ENCODE measurements at regions not wholly inside any gene's neighbourhood (a gene's known extent, or its start where the extent isn't known, plus 50 kb on each side); places are given as distances from the start of the nearest gene placed in this dataset.
"Not testable (repeated sequence)": the region's sequence is repeated elsewhere in the genome, so short reads cannot be mapped to it uniquely, and the experiment has no call there.

DNA sequence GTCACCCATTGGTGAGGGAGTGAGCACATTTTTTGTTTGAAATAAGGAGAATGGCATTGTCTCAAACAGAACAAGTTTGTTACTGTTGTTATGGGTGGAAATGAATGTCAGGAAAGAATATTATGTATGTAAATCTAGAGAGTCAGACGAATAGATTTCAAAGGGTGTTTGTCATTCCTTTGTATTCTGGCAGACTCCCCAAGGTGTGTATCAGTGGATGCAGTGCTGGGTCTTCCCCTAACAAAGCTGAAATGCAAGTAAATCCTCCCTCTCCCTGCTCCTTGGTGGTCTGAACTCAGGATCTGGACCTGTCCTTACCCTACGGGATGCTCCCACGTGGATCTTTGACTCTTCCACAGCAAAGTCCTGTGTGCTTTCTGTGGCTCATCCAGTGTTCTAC, 139.5 kb upstream of the ZNF516 start:
- no peak for DNase-seq

DNA sequence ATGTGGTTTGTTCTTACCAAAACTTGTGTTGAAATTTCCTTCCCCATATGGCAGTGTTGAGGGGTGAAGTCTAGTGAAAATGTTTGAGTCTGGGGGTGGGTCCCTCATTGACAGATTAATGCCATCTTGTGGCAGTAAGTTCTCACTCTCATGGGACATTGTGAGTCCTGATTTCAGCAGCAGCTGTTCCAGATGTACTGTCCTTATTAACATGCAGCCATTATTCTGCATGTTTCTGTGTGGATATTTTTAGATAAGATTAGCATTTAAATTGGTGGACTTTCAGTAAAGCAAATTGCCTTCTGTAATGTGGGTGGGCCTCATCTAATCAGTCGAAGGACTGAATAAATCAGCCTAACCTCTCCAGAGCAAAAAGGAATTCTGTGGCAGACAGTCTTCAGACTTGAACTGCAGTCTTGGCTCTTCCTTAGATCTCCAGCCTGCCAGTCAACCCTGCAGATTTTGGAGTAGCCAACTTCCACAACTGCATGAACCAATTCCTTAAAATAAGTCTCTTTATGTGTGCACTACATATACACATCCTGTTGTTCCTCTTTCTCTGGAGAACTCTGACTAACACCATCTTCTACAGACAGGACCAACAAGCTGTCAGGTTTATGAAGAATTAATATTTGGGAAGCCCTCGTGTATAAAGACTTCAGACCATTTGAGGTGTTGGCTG, 138.7 kb upstream of the ZNF516 start:
- DNase-seq: no peak

DNA sequence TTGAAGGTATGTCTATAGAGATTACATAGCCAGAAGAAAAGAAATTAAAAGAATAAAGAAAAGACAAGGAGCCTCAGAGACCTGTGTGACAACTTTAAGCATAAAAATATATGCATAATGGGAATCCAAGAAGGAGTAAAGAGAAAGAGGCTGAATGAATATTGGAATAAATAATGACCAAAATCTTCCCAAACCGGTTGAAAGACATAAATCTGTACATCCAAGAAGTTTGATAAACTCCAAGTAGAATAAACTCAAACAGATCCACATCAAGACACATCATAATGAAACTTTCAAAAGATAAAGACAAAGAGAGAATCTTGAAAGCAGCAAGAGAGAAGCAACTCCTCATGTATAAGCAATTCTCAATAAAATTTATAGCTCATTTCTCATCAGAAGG, 132.4 kb upstream of the ZNF516 start:
- no peak for DNase-seq

DNA sequence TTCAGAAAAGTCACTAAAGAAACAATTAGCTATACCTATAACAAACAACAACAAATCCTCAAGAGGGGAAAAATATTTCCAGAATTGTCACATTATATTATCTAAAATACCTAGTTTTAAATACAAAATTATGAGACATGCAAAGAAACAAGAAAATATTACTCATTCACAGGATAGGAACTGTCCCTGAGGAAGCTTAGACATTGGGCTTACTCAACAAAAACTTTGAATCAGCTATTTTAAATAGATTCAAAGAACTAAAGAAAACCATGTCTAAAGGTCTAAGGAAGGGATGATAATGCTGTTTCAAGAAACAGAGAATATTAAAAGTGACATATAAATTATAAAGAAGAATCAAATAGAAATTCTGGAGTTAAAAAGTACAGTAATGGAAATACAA, 131.9 kb upstream of the ZNF516 start:
- DNase-seq: no peak

DNA sequence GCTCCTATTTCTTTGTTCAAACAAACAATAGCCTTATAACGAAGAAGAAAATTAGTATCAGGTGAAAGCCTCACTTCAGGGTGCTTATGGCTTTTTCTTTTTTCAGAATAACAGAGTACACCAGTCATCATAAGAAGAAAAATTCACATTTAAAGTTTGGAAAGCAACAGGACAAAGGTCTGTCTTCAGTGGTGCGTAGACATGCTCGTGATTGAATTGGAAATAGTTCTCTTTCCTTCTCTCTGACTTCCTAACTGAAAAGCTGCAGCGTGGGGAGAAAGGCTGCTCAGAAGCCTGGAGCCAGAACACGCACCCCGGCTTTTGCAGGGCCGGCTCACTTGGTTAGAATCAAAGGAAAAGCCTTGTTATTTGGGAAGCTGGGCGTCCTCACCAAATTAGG, 127.6 kb upstream of the ZNF516 start:
- peak; percentile 14 for DNase-seq

DNA sequence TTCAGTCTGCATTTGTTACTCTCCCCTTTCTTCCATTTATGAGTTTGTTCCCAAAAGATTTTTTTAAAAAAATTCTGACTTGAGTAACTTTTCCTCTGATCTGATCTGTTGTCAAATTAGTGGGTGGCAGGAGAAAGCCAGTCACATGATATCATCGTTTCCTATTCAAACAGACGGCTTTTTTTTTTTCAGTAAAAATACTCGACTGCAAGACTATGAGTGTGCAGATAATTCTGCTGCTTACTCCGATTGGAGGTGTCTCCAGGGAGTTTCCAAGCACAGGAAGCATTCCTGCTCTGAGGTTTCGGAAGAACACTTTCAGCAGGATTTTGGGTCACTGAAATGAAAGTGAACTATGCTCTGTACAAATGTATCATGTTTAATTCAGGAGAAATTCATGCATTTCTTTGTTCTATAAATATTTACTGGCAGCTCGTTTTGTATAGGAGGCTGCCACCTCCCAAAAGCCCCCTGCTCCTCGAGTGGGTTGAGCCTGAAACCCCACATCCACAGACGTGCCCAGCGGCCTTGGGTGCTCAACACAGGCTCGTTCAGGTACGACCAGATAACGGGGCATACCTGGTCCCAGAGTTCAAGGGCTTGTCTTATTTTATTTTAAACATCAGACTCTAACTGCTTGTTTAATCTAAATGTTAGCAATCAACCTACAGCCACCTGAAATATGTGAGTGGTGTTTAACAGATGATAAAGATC, 126.9 kb upstream of the ZNF516 start:
- DNase-seq: peak; percentile 36

DNA sequence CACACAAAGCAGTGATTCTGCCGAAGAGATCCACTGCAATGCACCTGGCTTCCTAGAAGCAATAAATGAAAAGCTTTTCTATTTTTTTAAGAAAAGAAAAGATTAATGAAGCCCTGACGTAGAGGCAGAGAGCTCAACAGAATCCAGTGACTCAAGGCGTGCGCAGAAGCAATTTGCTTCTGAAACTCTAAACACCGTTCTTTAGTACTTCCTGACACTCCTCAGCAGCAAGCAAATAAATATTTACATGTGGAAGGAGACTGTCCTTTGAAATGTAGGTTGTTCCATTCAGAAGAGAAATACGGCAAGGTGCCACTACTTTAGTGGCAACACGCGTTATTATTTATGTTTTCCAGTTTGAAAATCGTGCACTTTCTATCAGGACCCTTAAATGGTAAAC, 126.2 kb upstream of the ZNF516 start:
- peak; percentile 45 for DNase-seq

DNA sequence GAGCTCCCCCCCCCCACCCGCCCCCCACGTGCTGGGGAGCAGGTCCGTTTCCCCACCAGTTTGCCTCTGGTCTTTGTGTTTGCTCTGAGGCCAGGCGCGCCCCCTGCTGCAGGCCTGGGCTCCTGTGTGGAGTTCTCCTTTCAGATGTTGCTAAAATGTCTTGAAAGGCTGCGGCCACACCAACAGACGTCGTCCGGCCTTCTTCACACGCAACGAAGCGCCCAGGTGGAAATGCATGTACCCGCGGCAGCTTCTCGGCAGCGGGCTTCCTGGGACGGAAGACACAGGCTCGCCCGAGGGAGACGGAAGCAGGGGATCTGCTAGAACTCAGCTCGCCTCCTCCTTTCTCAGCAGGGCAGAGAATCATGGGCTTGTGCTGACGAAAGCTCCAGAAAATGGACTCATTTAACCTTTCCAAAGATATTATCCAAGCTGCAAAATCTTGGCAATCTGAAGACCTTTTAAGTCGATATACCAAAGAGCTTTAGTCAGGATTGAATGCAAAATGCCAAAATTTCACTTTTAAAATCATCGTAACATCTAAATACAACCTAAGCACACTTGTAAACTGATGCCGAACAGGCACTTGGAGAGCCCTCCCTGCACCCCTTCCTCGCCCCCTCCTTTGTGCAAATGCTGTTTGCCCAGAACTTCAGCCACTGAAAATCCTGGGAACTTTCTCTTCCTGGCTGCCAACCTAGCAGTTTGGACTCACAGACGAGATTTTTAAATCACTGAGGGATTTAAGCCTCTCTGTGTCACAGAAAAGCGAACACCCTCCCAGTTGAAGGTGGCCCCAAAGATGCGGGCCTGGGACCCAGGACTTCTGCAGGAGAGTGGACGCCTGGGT, 125.5 kb upstream of the ZNF516 start:
- DNase-seq: peak; percentile 90

DNA sequence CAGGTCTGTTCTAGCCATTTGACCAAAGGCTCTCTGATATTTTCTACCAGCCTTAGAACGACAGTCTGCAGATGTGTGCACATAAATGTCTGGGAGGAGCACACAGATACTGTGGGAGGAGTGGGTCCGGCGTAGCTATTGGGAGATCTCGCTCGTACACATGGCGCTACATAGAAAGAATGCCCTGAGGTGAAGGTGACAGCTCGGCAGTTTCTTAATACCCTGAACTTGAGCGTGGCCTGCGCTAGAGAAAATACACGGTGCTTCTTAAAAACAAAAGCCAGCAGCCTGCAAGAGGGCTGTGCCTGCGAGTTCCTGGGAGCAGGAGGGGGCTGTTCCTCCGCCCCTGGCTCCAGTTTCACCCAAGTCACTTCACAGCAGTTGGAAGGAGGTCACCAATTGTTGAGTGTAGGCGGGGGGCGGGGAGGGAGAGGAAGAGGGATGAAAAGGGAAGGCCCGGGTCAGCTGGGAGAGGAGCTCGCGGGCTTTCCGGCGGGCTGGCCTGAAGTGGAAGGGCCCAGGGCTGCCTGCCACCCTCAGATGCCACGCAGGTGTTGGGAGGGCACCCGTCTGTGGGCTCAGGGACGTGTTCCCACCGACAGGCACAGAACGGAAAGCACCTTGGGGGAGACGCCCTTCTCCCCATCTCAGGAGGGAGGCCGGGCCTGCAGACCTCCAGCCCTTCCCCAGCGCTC, 124.7 kb upstream of the ZNF516 start:
- DNase-seq: peak; percentile 92

DNA sequence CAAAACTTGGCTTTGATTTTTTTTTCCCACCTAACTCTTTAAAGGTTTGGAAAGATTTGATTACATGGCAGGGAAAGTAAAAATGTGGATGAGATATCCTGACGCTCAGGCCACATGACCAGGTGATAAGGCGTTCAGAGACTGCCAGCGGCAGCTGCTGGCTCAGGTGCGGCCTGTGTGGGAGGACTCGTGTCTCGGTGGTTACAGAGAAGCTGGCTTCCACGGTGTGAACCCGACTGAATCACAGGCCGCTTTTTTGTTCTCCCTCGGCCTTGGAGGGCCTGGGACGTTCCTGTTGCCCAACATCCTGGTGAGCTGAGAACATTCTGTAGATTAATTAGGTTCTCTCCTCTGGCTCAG, 124.2 kb upstream of the ZNF516 start:
- peak; percentile 49 for DNase-seq

DNA sequence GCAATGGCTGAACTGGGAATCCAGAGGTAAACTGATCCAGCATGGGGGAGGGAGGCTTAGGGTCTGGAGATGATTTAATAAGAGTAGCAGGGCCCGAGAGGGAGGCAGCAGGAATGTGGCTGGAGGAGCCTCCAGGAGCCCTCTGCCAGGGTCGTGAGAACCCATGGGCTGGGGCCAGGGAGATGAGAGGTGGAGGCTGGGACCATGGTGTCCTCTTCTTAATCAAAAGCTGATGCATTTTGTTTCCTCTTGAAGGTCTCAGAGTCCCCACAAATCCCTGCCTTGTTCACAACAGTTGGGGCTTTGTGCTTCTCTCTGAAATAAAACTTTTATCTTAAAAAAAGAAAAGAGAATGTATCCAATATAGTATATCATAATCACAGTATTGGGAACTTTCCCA, 123.7 kb upstream of the ZNF516 start:
- DNase-seq: no peak

DNA sequence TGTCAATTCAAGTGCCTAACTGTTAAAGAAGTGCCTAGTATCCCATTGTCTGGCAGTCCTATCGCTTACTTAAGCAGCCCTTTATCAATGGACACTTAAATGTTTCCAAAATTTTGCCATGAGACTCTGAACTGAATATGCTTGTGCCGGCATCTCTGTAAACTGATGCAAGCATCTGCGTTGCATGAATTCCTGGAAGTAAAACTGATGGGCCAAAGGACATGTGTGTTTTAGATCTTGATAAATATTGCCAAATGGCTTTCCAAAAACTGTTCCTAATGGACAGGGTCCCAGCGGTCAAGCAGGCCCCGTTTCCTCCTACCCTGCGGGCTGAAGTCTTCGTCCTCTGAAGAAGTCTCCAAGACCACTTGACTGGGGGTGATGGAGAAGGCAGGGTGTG, 121.3 kb upstream of the ZNF516 start:
- DNase-seq: no peak

DNA sequence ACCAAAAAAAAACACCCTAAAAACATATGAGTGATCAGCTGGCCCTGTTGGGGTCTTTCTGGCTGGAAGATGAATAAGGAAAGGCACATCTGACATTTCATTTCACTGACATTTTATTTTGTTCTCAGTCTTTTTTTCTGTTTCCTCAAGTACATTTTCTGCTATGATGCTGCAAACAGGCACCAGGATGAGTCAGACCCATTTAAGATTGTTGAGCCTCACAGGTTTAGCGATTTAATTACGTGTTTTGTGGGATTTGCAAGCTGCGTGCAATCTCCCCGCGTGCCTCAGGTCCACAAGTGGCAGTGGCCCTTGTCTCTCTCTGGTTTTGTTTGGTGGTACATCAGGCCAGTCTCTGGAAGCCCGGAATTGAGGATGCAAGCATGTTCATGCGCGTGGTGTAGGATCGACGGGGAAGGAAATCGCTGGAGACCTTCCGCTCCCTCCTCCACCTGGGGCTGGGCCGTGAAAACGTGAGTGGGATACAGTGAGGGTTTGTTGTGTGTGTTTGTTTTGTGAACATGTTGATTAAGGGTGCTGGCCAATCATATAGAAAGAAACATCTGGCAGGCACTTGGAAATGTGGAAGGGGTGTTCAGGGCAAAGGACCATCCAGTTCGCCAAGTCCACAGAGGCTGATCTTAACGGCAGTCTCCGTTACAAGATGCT, 120.2 kb upstream of the ZNF516 start:
- no peak for DNase-seq

DNA sequence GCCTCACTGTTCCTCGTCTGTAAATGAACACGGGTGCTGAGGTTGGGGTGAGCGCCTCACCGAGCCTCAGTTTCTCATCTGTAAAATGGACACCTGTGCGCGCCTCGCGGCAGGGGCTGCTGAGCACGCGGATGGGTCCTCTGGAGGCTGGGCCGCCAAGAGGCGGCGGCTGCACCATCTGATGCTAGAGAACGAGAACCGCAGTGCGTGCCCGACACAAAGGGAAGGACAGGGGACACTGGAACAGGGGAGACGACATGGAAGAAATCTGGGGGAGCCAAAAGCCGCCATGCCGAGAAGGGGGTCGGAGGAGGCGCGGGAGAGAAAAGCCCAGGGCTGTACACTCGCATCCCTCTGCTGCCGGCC, 118.7 kb upstream of the ZNF516 start:
- no peak for DNase-seq

DNA sequence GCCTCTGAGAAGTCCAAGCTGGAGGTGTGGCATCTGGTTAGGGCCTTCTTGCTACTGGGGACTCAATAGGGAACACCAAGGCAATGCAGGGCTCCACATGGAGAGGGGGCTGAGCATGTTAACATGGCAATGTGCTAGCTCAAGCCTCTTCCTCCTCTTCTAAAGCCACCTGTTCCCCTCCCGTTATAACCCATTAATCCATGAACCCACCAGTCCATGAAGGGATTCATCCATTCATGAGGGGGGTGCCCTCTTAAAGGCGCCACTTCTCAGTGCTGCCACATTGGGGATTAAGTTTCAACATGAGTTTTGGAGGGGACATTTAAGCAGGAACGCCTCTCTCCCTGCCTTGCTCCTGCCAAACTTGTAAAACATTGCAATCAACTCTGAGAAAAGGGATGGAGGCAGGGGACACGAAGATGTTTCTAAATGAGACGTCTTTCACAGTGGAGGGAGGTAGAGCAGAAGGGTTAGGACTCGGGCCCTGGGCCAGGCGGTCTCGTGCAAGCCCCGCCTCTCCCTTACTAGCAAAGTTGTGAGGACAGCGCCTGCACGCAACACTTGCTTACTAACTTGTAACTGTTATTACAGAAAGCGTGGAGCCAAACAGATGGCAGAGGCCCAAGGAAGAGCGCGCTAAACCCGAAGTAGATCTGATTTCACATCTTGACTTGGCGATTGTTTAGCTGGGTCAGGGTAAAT, 118.2 kb upstream of the ZNF516 start:
- peak; percentile 46 for DNase-seq

DNA sequence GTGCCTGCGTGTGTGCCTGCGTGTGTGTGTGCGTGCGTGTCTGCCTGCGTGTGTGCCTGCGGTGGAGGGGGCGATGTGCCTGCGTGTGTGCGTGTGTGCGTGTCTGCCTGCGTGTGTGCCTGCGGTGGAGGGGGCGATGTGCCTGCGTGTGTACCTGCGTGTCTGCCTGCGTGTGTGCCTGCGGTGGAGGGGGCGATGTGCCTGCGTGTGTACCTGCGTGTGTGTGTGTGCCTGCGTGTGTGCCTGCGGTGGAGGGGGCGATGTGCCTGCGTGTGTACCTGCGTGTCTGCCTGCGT, 116.7 kb upstream of the ZNF516 start:
- DNase-seq: not testable (repeated sequence)

DNA sequence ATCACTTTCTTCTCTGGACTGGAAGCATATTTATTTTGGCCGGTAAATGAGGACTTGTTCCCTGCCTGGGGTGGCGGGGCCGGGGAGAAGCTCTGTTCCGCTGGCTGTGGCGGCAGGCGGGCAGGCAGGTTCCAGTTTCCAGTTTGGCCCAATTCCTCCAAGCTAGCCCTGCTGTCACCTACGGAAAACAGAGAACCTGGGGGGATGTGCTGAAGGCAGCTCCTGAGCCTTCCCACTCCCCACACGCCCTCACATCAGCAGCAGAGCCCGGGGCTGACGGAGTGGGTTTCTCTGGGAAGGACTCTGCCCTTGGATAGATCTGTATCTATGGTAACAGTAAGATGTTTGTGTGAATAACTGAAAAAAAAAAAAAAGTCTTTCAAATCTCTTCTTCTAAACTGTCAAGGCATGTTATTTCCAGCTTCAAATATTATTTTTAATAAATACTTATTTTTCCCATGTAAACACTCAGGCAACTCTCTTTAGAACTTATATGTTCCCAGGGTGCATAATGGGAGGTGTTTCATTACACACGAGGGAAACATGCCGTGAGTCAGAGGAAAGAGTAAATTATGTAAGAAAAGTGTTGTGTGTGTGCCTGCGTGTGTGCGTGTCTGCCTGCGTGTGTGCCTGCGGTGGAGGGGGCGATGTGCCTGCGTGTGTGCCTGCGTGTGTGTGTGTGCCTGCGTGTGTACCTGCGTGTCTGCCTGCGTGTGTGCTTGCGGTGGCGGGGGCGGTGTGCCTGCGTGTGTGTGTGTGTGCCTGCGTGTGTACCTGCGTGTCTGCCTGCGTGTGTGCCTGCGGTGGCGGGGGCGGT, 116.1 kb upstream of the ZNF516 start:
- peak; percentile 59 for DNase-seq

DNA sequence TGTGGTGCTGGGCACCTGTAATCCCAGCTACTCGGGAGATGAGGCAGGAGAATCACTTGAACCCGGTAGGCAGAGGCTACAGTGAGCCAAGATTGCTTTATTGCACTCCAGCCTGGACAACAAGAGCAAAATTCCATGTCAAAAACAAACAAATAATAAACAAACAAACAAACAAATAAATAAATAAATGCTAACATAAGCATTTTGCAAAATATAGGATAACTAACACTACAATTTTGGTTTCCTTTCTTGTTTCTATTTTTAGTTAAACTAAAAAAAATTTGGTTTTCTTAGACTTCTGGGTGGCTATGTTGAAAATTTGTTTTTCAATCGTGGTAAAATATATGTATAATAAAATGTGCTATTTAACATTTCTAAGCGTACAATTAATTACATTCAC, 115.0 kb upstream of the ZNF516 start:
- DNase-seq: no peak

DNA sequence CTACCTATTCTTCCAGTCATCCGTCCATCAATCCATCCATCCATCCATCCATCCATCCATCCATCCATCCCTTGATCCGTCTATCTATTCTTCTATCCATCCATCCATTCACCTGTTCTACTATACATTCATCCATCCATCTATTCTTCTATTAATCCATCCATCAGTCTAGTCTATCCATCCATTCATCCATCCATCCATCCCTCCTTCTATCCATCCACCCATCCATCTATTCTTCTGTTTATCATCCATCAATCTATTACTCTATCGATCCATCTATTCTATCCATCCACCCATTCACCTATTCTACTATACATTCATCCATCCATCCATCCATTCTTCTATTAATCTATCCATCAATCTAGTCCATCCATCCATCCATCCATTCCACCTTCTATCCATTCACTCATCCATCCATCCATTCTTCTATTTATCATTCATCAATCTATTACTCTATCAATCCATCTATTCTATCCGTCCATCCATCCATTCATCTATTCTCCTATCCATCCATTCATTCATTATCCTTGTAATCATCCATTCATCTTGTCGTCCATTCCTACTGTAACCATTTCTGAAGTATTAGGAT, 110.4 kb upstream of the ZNF516 start:
- DNase-seq: no peak

DNA sequence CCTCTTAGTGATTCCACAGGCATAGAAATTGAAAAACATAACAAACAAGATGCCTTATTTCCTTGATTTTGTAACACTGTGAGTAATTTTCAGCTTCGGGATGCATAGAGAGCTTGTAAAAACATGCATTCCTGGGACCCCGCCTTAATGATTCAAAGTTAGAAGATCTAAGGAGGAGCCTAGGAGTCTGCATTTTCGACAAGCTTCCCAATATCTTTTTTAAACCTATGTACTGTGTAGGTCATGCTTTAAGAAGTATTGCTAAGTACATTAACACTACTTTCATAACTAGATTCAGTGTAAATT, 109.8 kb upstream of the ZNF516 start:
- DNase-seq: no peak
